ENCODE measurements at regions not wholly inside any gene's neighbourhood (a gene's known extent, or its start where the extent isn't known, plus 50 kb on each side); places are given as distances from the start of the nearest gene placed in this dataset.
"Not testable (repeated sequence)": the region's sequence is repeated elsewhere in the genome, so short reads cannot be mapped to it uniquely, and the experiment has no call there.

DNA sequence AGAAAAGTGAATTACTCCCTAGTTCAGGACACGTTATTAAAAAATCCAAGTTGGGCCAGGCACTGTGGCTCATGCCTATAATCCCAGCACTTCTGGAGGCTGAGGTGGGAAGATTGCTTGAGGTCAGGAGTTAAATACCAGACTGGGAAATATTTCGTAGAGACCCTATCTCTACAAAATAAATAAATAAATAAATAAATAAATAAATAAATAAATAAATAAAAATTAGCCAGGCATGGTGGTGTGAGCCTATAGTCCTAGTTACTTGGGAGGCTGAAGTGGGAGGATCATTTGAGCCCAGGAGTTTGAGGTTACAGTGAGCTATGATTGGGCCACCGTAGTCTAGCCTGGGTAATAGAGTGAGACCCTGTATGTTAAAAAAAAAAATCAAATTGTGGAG, 741.2 kb downstream of the DHX35 start:
- H3K4me1 Mint-ChIP-seq; intact Hi-C loops (cut with micrococcal nuclease); H3K4me1 ChIP-seq (ENCODE audit: insufficient read depth, low read length); H3K27ac Mint-ChIP-seq; POLR2A ChIA-PET (ENCODE audit: partially characterized antibody); H3K9me3 ChIP-seq (ENCODE audit: control insufficient read depth in 1 of 2, low read length in 2 of 2); DNase-seq; H3K36me3 ChIP-seq (ENCODE audit: insufficient read depth, low read length); H3K4me3 ChIP-seq (ENCODE audit: low read length in 2 of 2); H3K27ac ChIP-seq (ENCODE audit: low read depth, low read length); H3K4me3 Mint-ChIP-seq; H3K27me3 Mint-ChIP-seq; H3K27me3 ChIP-seq (ENCODE audit: insufficient read depth, low read length); CTCF ChIA-PET (ENCODE audit: partially characterized antibody); H3K36me3 Mint-ChIP-seq; H3K9me3 Mint-ChIP-seq: not testable (repeated sequence)

DNA sequence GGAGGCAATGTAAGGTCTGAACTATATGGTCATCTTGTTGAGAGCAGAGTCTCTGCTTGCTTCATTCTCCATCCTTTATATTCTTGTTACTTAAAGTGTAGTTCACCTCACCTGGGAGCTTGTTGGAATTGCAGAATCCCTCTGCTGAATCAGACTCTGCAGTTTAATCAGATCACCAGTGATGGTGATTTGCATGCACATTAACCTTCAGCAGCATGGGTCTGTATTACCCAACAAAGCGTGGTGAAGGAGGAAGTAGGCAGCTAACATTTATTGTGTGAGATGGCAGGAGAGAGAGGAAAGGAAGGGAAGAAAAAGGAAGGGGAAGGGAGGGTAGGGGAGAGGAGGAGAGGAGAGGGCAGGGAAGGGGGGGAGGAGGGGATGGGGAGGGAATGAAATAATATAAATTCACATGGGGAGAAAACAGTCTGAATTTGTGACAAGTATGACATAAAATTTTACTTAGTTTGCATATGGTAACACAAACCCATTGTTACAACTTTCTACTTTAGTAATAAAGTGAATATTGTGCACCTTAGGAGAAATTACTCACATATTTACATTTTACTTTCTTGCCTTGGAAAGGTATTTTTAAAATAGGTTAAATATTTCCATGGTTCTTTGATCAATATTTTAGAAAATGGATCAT, 740.7 kb downstream of the DHX35 start:
- H3K27ac ChIP-seq (ENCODE audit: low read depth, low read length) = no peak overlapping the region
- no peak for DNase-seq
- H3K4me3 Mint-ChIP-seq = no peak overlapping the region
- H3K4me1 ChIP-seq (ENCODE audit: insufficient read depth, low read length) = no peaks in the 10 kb centered on the region
- CTCF ChIA-PET (ENCODE audit: partially characterized antibody) = no interaction called here
- no peaks in the 10 kb centered on the region for H3K36me3 ChIP-seq (ENCODE audit: insufficient read depth, low read length)
- H3K9me3 ChIP-seq (ENCODE audit: control insufficient read depth in 1 of 2, low read length in 2 of 2) = no peaks in the 10 kb centered on the region
- no peaks in the 10 kb centered on the region for H3K27me3 Mint-ChIP-seq
- intact Hi-C loops (cut with micrococcal nuclease) = no loop called here
- no peaks in the 10 kb centered on the region for H3K27me3 ChIP-seq (ENCODE audit: insufficient read depth, low read length)
- no peak overlapping the region for H3K27ac Mint-ChIP-seq
- no peaks in the 10 kb centered on the region for H3K4me1 Mint-ChIP-seq
- POLR2A ChIA-PET (ENCODE audit: partially characterized antibody) = interaction anchor here (0.5 kb wide), 1 partner anchor 35 kb away, joined by 3 read pairs; no protein-coding TSS in a partner anchor
- no peak overlapping the region for H3K4me3 ChIP-seq (ENCODE audit: low read length in 2 of 2)
- no peaks in the 10 kb centered on the region for H3K36me3 Mint-ChIP-seq
- peaks cover 0 to 5% (median 0%) of the 10 kb centered on the region in 8 donors for H3K9me3 Mint-ChIP-seq

GRCh38 chr20:39700528-39700927, 738.4 kb downstream of the DHX35 start:
- no peaks in the 10 kb centered on the region for H3K36me3 Mint-ChIP-seq
- no peaks in the 10 kb centered on the region for H3K36me3 ChIP-seq (ENCODE audit: insufficient read depth, low read length)
- ChIA-PET CTCF (ENCODE audit: partially characterized antibody) (no interaction called here), POLR2A (ENCODE audit: partially characterized antibody) (no interaction called here)
- no peaks in the 10 kb centered on the region for H3K4me1 Mint-ChIP-seq
- H3K4me1 ChIP-seq (ENCODE audit: insufficient read depth, low read length) = no peaks in the 10 kb centered on the region
- no peak overlapping the region for H3K4me3 ChIP-seq (ENCODE audit: low read length in 2 of 2)
- no peak overlapping the region for H3K27ac Mint-ChIP-seq
- DNase-seq = no peak
- no peaks in the 10 kb centered on the region for H3K27me3 ChIP-seq (ENCODE audit: insufficient read depth, low read length)
- H3K9me3 Mint-ChIP-seq = peaks cover 0 to 5% (median 1%) of the 10 kb centered on the region in 8 donors
- H3K9me3 ChIP-seq (ENCODE audit: control insufficient read depth in 1 of 2, low read length in 2 of 2) = no peaks in the 10 kb centered on the region
- no peaks in the 10 kb centered on the region for H3K27me3 Mint-ChIP-seq
- intact Hi-C loops (cut with micrococcal nuclease) = no loop called here
- no peak overlapping the region for H3K4me3 Mint-ChIP-seq
- H3K27ac ChIP-seq (ENCODE audit: low read depth, low read length) = no peak overlapping the region

DNA sequence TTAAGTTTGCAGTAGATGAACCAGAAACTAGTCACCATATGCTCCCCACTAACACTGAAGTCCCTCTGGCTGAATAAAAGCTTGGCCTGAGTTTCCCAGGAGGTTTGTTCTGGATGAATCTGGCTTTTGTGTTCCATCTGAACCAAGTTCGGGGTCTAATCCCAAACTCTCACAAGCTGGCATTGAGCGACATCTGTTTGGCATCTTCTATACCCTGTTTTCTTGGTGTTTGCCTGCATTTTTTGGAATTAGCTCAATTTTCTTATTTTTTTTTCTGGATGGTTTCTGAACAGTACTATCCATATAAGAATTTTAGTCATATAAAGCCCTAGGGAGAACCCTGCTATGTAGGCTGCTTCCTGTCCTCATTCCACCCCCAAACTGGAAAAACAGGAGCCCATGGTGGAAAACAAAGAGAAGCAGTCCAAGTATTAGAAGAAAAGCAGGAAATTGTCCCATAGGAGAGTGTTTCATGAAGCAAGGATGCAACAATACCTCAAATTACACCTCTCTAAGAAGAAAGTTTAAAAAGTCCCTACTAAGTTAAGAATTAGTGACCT, 737.1 kb downstream of the DHX35 start:
- Histone ChIP-seq H3K4me3 (ENCODE audit: low read length in 2 of 2) (no peak overlapping the region), H3K27me3 (ENCODE audit: insufficient read depth, low read length) (no peaks in the 10 kb centered on the region), H3K36me3 (ENCODE audit: insufficient read depth, low read length) (no peaks in the 10 kb centered on the region), H3K27ac (ENCODE audit: low read depth, low read length) (no peak overlapping the region), H3K4me1 (ENCODE audit: insufficient read depth, low read length) (no peaks in the 10 kb centered on the region), H3K9me3 (ENCODE audit: control insufficient read depth in 1 of 2, low read length in 2 of 2) (no peaks in the 10 kb centered on the region)
- Mint-ChIP-seq H3K27ac (no peak overlapping the region), H3K27me3 (no peaks in the 10 kb centered on the region), H3K4me1 (no peaks in the 10 kb centered on the region), H3K36me3 (no peaks in the 10 kb centered on the region), H3K4me3 (no peak overlapping the region), H3K9me3 (peaks cover 0 to 5% (median 1%) of the 10 kb centered on the region in 8 donors)
- DNase-seq = no peak
- ChIA-PET POLR2A (ENCODE audit: partially characterized antibody) (no interaction called here), CTCF (ENCODE audit: partially characterized antibody) (no interaction called here)
- intact Hi-C loops (cut with micrococcal nuclease) = no loop called here

- Mint-ChIP-seq H3K9me3 (peaks cover 0 to 5% (median 1%) of the 10 kb centered on the region in 8 donors), H3K27me3 (no peaks in the 10 kb centered on the region), H3K4me1 (no peaks in the 10 kb centered on the region), H3K4me3 (no peak overlapping the region), H3K27ac (peak overlapping the region in 1 of 7 donors; percentile 42), H3K36me3 (no peaks in the 10 kb centered on the region)
- no peak overlapping the region for H3K4me3 ChIP-seq (ENCODE audit: low read length in 2 of 2)
- no peak for DNase-seq
- H3K4me1 ChIP-seq (ENCODE audit: insufficient read depth, low read length) = no peaks in the 10 kb centered on the region
- ChIA-PET CTCF (ENCODE audit: partially characterized antibody) (no interaction called here), POLR2A (ENCODE audit: partially characterized antibody) (no interaction called here)
- intact Hi-C loops (cut with micrococcal nuclease) = no loop called here
- H3K36me3 ChIP-seq (ENCODE audit: insufficient read depth, low read length) = no peaks in the 10 kb centered on the region
- H3K27me3 ChIP-seq (ENCODE audit: insufficient read depth, low read length) = no peaks in the 10 kb centered on the region
- no peak overlapping the region for H3K27ac ChIP-seq (ENCODE audit: low read depth, low read length)
- H3K9me3 ChIP-seq (ENCODE audit: control insufficient read depth in 1 of 2, low read length in 2 of 2) = no peaks in the 10 kb centered on the region
Measured at GRCh38 chr20:39698752-39699151, 736.6 kb downstream of the DHX35 start.

DNA sequence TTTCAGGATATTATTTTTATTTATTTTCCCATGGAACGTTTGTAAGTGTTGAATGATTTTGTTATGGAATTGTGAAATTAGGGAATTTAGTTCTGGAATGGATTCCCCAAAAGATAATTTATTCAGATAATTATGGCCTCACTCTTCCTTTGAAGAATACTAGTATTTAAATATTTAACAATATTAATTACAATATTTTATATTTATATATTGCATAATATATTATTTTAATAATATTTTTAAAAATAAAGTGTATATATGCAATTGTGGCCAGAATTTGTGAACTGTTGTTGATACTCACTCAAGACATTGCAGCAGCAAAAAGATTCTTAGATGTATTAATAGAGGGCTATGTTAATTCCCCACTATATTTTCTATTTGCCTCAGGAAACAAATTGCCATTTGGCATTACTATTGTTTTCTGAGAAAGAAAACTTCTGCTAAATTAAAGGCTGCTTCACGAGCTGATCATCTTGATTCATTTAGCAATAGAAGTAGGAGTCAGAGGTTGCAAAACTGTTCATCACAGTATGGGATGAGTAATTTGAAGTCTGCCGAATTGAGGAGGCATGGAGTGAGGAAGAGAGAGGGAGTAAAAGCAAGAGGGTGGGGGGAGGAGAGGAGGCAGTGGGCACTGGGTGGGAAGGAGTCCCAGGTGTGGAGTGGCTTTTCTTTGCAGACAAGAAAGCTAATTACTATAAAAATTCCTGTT, 729.2 kb downstream of the DHX35 start:
- POLR2A ChIA-PET (ENCODE audit: partially characterized antibody) = no interaction called here
- intact Hi-C loops (cut with micrococcal nuclease) = no loop called here
- Histone ChIP-seq H3K27ac (ENCODE audit: low read depth, low read length) (no peak overlapping the region), H3K4me3 (ENCODE audit: low read length in 2 of 2) (no peak overlapping the region), H3K36me3 (ENCODE audit: insufficient read depth, low read length) (no peaks in the 10 kb centered on the region), H3K9me3 (ENCODE audit: control insufficient read depth in 1 of 2, low read length in 2 of 2) (no peaks in the 10 kb centered on the region), H3K27me3 (ENCODE audit: insufficient read depth, low read length) (no peaks in the 10 kb centered on the region), H3K4me1 (ENCODE audit: insufficient read depth, low read length) (no peaks in the 10 kb centered on the region)
- Mint-ChIP-seq H3K9me3 (peaks cover 0 to 2% (median 0%) of the 10 kb centered on the region in 8 donors), H3K36me3 (no peaks in the 10 kb centered on the region), H3K27me3 (no peaks in the 10 kb centered on the region), H3K27ac (no peak overlapping the region), H3K4me3 (no peak overlapping the region), H3K4me1 (no peaks in the 10 kb centered on the region)
- CTCF ChIA-PET (ENCODE audit: partially characterized antibody) = no interaction called here
- DNase-seq = no peak

DNA sequence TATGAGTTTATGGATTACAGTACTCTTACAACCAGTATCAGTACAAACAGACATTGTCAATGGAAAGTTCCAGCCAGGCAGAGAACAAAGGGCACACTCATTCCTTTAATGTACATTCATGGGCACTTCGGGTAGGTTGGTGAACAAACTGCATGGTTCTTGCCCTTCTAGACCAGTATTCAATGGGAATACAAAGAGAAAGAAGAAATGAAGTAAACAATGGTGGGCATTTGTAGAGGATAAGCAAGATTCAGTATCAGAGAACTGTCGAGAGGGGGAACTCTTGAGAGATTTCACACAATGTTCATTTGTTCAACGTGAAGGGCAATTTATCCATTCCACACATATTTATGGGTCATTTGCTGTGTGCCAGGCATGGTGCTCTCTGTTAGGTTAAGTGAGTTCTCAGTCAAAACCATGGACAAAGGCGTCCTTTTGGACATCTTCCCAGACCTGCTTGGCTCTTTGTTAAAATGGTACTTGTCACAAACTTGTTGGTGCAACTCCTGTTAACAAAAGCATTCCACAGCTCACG, 714.8 kb downstream of the DHX35 start:
- no peak overlapping the region for H3K4me3 Mint-ChIP-seq
- H3K27me3 Mint-ChIP-seq = no peaks in the 10 kb centered on the region
- H3K4me1 Mint-ChIP-seq = no peaks in the 10 kb centered on the region
- H3K4me1 ChIP-seq (ENCODE audit: insufficient read depth, low read length) = no peaks in the 10 kb centered on the region
- CTCF ChIA-PET (ENCODE audit: partially characterized antibody) = no interaction called here
- H3K36me3 ChIP-seq (ENCODE audit: insufficient read depth, low read length) = no peaks in the 10 kb centered on the region
- H3K9me3 ChIP-seq (ENCODE audit: control insufficient read depth in 1 of 2, low read length in 2 of 2) = no peaks in the 10 kb centered on the region
- no peaks in the 10 kb centered on the region for H3K27me3 ChIP-seq (ENCODE audit: insufficient read depth, low read length)
- POLR2A ChIA-PET (ENCODE audit: partially characterized antibody) = no interaction called here
- intact Hi-C loops (cut with micrococcal nuclease) = no loop called here
- no peaks in the 10 kb centered on the region for H3K36me3 Mint-ChIP-seq
- no peak overlapping the region for H3K4me3 ChIP-seq (ENCODE audit: low read length in 2 of 2)
- peaks cover 0 to 8% (median 3%) of the 10 kb centered on the region in 8 donors for H3K9me3 Mint-ChIP-seq
- no peak for DNase-seq
- H3K27ac ChIP-seq (ENCODE audit: low read depth, low read length) = no peak overlapping the region
- H3K27ac Mint-ChIP-seq = no peak overlapping the region
